Small intestine (tissue), 7 donors: ENCODE measurements at regions not wholly inside any gene's neighbourhood (a gene's known extent, or its start where the extent isn't known, plus 50 kb on each side); places are given as distances from the start of the nearest gene placed in this dataset.

Experiments
- DNase-seq, 2 donors: peaks; one replicate each; pipeline versions ENCODE4 v3.0.0 to v3.0.0-alpha.2; 2013
- FAIRE-seq: peaks from 2 replicates; lab custom pipeline; 2012; peaks lifted over from hg19 to GRCh38; lab: Jason Lieb, UNC
- H3K27ac ChIP-seq, 3 donors: one replicate each; pipeline ENCODE4 v1.5.1; 2013; ENCODE audit warnings: low read length in 2 of 3, mild to moderate bottlenecking in 2 of 3, control low read depth in 1 of 3, inconsistent platforms in 1 of 3, low read depth in 1 of 3, moderate library complexity in 1 of 3
- H3K27me3 ChIP-seq, 3 donors: one replicate each; pipeline ENCODE4 v1.6.1; 2013; ENCODE audit warnings: low read length in 3 of 3, inconsistent platforms in 1 of 3; ENCODE audit not compliant: control insufficient read depth in 3 of 3, insufficient read depth in 3 of 3
- H3K36me3 ChIP-seq, 3 donors: one replicate each; pipeline ENCODE4 v1.6.1; 2013; ENCODE audit warnings: low read length in 3 of 3, inconsistent platforms in 1 of 3, low read depth in 1 of 3, mild to moderate bottlenecking in 1 of 3, moderate library complexity in 1 of 3; ENCODE audit not compliant: control insufficient read depth in 3 of 3, insufficient read depth in 2 of 3
- H3K4me1 ChIP-seq, 3 donors: one replicate each; pipeline ENCODE4 v1.6.1; 2013; ENCODE audit warnings: low read length in 2 of 3, inconsistent platforms in 1 of 3, low read depth in 1 of 3, mild to moderate bottlenecking in 1 of 3, moderate library complexity in 1 of 3; ENCODE audit not compliant: control insufficient read depth in 3 of 3, insufficient read depth in 2 of 3
- H3K4me3 ChIP-seq, 3 donors: one replicate each; pipeline ENCODE4 v1.5.1; 2013; ENCODE audit warnings: low read length in 3 of 3, control low read depth in 1 of 3, inconsistent platforms in 1 of 3, low read depth in 1 of 3, mild to moderate bottlenecking in 1 of 3, moderate library complexity in 1 of 3
- H3K9me3 ChIP-seq, 2 donors: one replicate each; pipeline ENCODE4 v1.6.1; 2013; ENCODE audit warnings: low read depth in 1 of 2, low read length in 1 of 2; ENCODE audit not compliant: control insufficient read depth in 2 of 2, insufficient read depth in 1 of 2
- WGBS, 3 donors: extraction: QIAGEN DNeasy Blood & Tissue Kit; methylation state at CpG; one replicate each; pipeline ENCODE4 v1.1.7; 2013; 5-methylcytosine and 5-hydroxymethylcytosine counted together
- donor health status: healthy with polysubstance abuse.
- donor health status: control.
- donor health status: control.
- donor health status: Bipolar disorder and iron deficiency.
- donor health status: healthy.

GRCh38 chr18:46320297-46320696 is 216.1 kb downstream of the HAUS1 start:
- Histone ChIP-seq H3K27ac (no peak overlapping the region), H3K4me1 (no peaks in the 10 kb centered on the region), H3K27me3 (peaks cover 0 to 2% (median 0%) of the 10 kb centered on the region in 3 donors), H3K36me3 (no peaks in the 10 kb centered on the region), H3K9me3 (no peaks in the 10 kb centered on the region), H3K4me3 (no peak overlapping the region)
- WGBS, 3 donors: 65 to 85% (median 81%) methylated on average over 4 of the region's 4 CpGs
- FAIRE-seq (no peak), DNase-seq (no peak)

DNA sequence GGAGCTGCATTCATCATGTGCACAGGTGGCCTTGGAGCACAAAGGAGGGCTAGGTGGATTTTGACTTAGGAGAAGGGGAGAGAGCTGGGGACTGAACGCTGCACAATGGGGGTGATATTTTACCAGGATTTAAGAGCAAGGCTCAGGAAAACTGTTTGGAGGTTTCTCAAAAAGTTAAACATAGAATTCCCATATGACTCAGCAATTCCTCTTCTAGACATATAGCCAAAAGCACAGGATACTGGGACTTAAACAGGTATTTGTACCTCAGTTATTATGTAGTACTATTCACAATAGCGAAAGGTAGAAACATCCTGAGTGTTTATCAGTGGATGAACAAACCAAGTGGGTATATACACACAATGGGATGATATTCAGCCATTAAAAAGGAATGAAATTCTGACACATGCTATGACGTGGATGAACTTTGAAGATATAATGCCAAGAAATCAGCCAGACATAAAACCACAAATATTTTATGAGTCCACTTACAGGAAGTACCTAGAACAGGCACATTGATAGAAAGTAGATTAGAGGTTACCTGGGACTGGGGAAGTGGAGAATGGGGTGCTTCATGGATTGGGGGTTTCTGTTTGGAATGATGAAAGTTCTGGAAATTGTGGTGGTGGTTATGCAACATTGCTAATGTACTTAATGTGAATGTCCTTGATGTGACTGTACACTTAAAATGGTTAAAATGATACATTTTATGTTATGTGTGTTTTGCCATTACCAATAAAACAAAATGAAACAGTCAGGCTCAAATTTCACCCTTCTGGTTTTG is 216.9 kb downstream of the HAUS1 start:
- Histone ChIP-seq H3K36me3 (no peaks in the 10 kb centered on the region), H3K4me3 (no peak overlapping the region), H3K27ac (no peak overlapping the region), H3K4me1 (no peaks in the 10 kb centered on the region), H3K9me3 (no peaks in the 10 kb centered on the region), H3K27me3 (peaks cover 0 to 2% (median 0%) of the 10 kb centered on the region in 3 donors)
- FAIRE-seq: no peak
- 71 to 82% (median 81%) methylated on average over 3 of the region's 3 CpGs for WGBS, 3 donors
- DNase-seq: no peak

GRCh38 chr18:46321955-46322354 is 217.8 kb downstream of the HAUS1 start:
- Histone ChIP-seq H3K27ac (no peak overlapping the region), H3K27me3 (peaks cover 0 to 2% (median 0%) of the 10 kb centered on the region in 3 donors), H3K36me3 (no peaks in the 10 kb centered on the region), H3K9me3 (no peaks in the 10 kb centered on the region), H3K4me1 (no peaks in the 10 kb centered on the region), H3K4me3 (no peak overlapping the region)
- WGBS, 3 donors: 67 to 80% (median 77%) methylated on average over 5 of the region's 5 CpGs
- DNase-seq: no peak
- no peak for FAIRE-seq

GRCh38 chr18:46322411-46322891 is 218.3 kb downstream of the HAUS1 start:
- Histone ChIP-seq H3K4me3 (no peak overlapping the region), H3K36me3 (no peaks in the 10 kb centered on the region), H3K4me1 (no peaks in the 10 kb centered on the region), H3K9me3 (no peaks in the 10 kb centered on the region), H3K27ac (no peak overlapping the region), H3K27me3 (peaks cover 0 to 2% (median 0%) of the 10 kb centered on the region in 3 donors)
- 49 to 65% (median 58%) methylated on average over 13 of the region's 13 CpGs for WGBS, 3 donors
- DNase-seq: no peak
- no peak for FAIRE-seq

DNA sequence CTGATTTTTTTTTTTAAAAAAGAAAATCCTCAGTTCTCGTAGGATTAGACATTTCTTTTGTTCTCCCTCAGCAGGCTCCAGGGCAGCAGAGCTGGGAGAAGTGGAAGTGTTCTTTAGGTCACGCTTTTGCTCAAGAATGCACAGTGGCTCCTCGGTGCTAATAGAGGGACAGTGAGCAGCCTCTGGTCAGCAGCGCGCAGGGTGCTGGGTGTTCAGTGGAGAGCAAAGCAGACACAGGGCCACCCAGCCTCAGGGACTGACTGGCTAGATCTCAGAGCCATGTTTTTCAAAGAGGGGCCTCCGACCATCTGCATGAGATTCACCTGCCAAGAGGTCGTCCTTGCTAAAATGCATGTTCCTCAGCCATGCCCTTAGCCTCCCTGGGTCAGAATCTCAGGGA is 218.8 kb downstream of the HAUS1 start:
- FAIRE-seq: no peak
- WGBS, 3 donors: 80 to 83% (median 81%) methylated on average over 7 of the region's 7 CpGs
- no peaks in the 10 kb centered on the region for H3K9me3 ChIP-seq
- H3K27me3 ChIP-seq: peaks cover 0 to 2% (median 0%) of the 10 kb centered on the region in 3 donors
- H3K36me3 ChIP-seq: no peaks in the 10 kb centered on the region
- no peak overlapping the region for H3K27ac ChIP-seq
- no peak overlapping the region for H3K4me3 ChIP-seq
- DNase-seq: no peak
- H3K4me1 ChIP-seq: no peaks in the 10 kb centered on the region

DNA sequence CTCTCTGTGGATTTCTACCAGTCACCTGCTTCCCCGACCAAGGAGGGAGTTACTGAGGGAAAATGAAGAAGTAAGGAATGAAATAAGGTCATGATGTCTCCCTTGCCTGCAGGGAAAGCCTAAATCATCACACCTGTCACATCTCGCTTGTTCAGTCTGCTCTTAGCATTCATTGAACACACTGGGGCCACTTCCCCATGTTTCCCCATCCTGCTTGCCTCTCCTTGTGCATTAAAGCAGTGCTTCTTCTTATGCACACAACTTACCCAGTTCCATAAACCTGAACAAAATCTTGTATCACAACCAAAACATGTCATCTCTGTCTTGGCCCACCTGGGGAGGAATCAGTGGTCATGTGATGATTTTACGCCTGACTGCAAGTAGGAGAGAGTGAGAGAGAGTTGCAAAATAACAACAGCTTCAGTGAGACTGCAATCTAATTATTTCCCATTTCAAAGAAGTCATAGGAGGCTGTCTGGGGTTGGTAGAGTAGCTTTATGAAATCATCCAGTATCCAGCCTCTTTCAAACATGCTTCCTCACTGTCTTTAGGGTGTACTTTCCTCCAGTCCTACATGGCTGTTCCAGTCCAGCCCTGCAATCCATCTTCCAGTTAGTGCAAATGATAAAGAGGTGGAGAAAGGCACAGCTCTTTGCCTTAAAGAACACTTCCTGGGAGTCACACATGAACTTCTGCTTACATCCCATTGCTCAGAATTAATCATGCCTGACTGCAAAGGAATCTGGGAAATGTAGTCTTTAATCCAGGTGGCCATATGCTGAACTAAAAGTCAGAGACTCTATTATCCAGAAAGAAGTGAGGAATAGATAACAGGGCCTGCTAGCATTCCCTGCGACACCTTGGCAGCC is 220.1 kb downstream of the HAUS1 start:
- Histone ChIP-seq H3K27me3 (peaks cover 0 to 6% (median 0%) of the 10 kb centered on the region in 3 donors), H3K27ac (no peak overlapping the region), H3K36me3 (no peaks in the 10 kb centered on the region), H3K4me3 (no peak overlapping the region), H3K4me1 (no peaks in the 10 kb centered on the region), H3K9me3 (no peaks in the 10 kb centered on the region)
- DNase-seq (peak; percentile 30 to 36), FAIRE-seq (no peak)
- 80 to 90% (median 86%) methylated on average over 4 of the region's 4 CpGs for WGBS, 3 donors

- no peak overlapping the region for H3K4me3 ChIP-seq
These were observed 221.7 kb downstream of the HAUS1 start for GRCh38 chr18:46325895-46326294.

DNA sequence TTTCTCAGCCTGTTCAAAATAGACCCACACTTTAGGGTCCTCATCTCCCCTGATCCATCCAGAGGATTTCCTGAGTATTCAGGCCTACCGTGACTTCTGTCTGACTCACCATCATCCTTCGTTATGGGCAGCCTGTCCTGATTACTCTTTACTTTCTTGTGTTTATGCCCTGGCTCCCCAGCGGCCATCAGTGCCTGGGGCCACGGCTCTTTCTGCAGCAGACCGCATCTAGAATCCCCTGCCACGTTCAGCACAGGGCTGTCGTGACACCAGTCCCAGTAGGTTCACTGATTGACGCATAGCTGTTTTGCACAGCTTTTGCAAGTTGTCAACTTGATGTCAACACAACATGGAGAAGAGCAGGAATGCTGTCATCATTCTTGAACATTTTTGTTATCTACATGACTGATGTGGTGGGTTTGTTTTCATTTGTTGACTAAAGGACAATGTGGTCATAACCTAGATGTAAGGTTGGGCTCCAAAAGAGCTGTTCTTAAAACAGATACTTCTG is 225.6 kb downstream of the HAUS1 start:
- Histone ChIP-seq H3K4me3 (no peak overlapping the region), H3K4me1 (no peaks in the 10 kb centered on the region), H3K36me3 (no peaks in the 10 kb centered on the region), H3K9me3 (no peaks in the 10 kb centered on the region), H3K27me3 (peaks cover 5 to 27% (median 9%) of the 10 kb centered on the region in 3 donors), H3K27ac (no peak overlapping the region)
- DNase-seq (no peak), FAIRE-seq (no peak)
- WGBS, 3 donors: 72 to 84% (median 77%) methylated on average over 8 of the region's 8 CpGs

More at GRCh38 chr18:46325895-46326294, 221.7 kb downstream of the HAUS1 start:
- Histone ChIP-seq H3K36me3 (no peaks in the 10 kb centered on the region), H3K27me3 (peaks cover 0 to 9% (median 2%) of the 10 kb centered on the region in 3 donors), H3K9me3 (no peaks in the 10 kb centered on the region), H3K4me1 (no peaks in the 10 kb centered on the region), H3K27ac (no peak overlapping the region)
- DNase-seq (no peak), FAIRE-seq (no peak)
- WGBS, 3 donors: 83 to 89% (median 85%) methylated on average over 12 of the region's 12 CpGs
